GM23338 (cell line): ENCODE measurements at regions not wholly inside any gene's neighbourhood (a gene's known extent, or its start where the extent isn't known, plus 50 kb on each side); places are given as distances from the start of the nearest gene placed in this dataset.

Experiments used
- CREB1 ChIP-seq: fragments of 250-450 bp; sonication (Bioruptor Pico); IDR thresholded peaks from 2 replicates; pipeline ENCODE4 v1.5.0; 2020; ENCODE audit warnings: low read depth, mild to moderate bottlenecking, moderate library complexity
- EZH2 ChIP-seq: fragments of 200-600 bp; sonication (generic); IDR thresholded peaks from one replicate; pipeline ENCODE4 v1.8.0; 2017; ENCODE audit warnings: antibody characterized with exemption, mild to moderate bottlenecking, low read depth; ENCODE audit not compliant: unreplicated experiment
- NANOG ChIP-seq: IDR thresholded peaks from 2 replicates; pipeline ENCODE4 v1.6.1; 2016; ENCODE audit warnings: antibody characterized with exemption, borderline replicate concordance
- POLR2AphosphoS5 ChIP-seq: IDR thresholded peaks from 2 replicates; pipeline ENCODE4 v1.6.1; 2016; ENCODE audit warnings: antibody characterized with exemption, low read depth
- TF ChIP-seq, protein P1 (sequence below), 2 experiments: fragments of 200-600 bp in 1 of 2; sonication (generic) in 1 of 2; conservative IDR thresholded peaks; 2 replicates each; pipeline versions ENCODE4 v1.5.1 to v1.6.1; 2016 to 2017; ENCODE audit warnings: antibody characterized with exemption in 2 of 2, low read depth in 2 of 2, mild to moderate bottlenecking in 2 of 2, moderate library complexity in 1 of 2
- TF ChIP-seq, protein P2 (sequence below): IDR thresholded peaks from one replicate; pipeline ENCODE4 v1.6.1; 2018; ENCODE audit warnings: antibody characterized with exemption; ENCODE audit not compliant: unreplicated experiment

DNA sequence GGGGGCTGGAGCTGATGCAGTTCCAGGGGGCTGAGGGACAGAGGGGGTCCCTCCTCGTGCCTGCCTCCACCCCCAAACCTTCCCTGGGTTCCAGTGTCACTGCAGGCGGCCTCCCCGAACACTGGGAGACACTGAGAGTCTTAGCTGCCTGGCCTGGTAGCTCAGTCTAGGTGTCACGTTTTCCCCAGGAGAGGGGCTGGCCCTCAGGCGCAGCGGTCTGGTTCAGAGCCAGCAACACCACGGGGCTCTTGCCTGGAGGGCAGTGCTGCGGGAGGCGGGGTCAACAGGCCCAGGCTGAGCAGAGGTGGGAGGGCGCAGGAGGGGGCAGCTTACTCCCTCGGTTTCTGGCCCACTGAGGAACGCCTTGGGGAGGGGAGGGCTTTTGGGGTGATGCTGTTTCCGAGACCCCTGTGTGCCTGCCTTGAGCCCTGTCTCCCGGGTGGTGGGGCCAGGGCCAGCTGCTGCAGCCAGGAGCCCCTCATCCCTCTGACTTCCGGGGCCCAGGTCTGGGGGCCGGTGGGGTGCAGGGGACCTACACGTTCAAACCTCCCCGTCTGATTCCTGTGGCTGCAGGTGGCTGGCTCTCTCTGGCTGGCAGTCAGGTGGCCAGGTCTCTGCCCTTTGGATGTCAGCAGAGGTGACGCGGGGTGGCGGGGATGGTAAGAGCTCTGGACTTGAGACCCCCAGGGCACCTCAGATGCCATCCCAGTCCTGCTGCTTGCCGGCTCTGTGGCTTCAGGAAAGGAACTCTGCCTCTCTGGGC, 89.3 kb upstream of the GSE1 start:
- TF ChIP-seq, protein P1, sequence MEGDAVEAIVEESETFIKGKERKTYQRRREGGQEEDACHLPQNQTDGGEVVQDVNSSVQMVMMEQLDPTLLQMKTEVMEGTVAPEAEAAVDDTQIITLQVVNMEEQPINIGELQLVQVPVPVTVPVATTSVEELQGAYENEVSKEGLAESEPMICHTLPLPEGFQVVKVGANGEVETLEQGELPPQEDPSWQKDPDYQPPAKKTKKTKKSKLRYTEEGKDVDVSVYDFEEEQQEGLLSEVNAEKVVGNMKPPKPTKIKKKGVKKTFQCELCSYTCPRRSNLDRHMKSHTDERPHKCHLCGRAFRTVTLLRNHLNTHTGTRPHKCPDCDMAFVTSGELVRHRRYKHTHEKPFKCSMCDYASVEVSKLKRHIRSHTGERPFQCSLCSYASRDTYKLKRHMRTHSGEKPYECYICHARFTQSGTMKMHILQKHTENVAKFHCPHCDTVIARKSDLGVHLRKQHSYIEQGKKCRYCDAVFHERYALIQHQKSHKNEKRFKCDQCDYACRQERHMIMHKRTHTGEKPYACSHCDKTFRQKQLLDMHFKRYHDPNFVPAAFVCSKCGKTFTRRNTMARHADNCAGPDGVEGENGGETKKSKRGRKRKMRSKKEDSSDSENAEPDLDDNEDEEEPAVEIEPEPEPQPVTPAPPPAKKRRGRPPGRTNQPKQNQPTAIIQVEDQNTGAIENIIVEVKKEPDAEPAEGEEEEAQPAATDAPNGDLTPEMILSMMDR (conservative IDR thresholded peaks at IDR 0.05; ENCODE audit: low read depth in 2 of 2): no peak
- TF ChIP-seq POLR2AphosphoS5 (no peak), CREB1 (CRISPR knock-in tag) (no peak), EZH2 (no peak), NANOG (no peak)
- TF ChIP-seq, protein P2, sequence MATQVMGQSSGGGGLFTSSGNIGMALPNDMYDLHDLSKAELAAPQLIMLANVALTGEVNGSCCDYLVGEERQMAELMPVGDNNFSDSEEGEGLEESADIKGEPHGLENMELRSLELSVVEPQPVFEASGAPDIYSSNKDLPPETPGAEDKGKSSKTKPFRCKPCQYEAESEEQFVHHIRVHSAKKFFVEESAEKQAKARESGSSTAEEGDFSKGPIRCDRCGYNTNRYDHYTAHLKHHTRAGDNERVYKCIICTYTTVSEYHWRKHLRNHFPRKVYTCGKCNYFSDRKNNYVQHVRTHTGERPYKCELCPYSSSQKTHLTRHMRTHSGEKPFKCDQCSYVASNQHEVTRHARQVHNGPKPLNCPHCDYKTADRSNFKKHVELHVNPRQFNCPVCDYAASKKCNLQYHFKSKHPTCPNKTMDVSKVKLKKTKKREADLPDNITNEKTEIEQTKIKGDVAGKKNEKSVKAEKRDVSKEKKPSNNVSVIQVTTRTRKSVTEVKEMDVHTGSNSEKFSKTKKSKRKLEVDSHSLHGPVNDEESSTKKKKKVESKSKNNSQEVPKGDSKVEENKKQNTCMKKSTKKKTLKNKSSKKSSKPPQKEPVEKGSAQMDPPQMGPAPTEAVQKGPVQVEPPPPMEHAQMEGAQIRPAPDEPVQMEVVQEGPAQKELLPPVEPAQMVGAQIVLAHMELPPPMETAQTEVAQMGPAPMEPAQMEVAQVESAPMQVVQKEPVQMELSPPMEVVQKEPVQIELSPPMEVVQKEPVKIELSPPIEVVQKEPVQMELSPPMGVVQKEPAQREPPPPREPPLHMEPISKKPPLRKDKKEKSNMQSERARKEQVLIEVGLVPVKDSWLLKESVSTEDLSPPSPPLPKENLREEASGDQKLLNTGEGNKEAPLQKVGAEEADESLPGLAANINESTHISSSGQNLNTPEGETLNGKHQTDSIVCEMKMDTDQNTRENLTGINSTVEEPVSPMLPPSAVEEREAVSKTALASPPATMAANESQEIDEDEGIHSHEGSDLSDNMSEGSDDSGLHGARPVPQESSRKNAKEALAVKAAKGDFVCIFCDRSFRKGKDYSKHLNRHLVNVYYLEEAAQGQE: no peak
